ENCODE measurements at regions not wholly inside any gene's neighbourhood (a gene's known extent, or its start where the extent isn't known, plus 50 kb on each side); places are given as distances from the start of the nearest gene placed in this dataset.

DNA sequence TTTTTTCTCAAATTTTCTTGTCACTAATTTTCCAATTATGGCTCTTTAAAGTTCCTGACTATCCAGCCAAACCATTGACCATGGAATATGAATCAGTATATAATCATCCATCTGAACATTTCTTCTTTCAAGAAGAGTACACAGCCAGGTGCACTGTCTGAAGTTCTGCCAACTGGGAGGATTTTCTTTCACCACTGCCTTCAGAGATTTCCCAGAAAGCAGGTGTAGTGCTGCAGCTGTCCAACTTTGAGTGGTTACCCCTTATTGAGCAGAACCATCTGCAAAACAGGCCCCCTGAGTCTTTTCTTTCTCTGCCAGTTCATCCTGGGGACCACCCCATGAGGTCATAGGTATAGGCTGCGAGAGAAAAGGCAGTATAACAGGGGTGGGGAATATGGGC lies 1213.2 kb downstream of the RAPGEF2 start:
- no peaks in the 10 kb centered on the region for H3K27me3 ChIP-seq
- H3K4me1 ChIP-seq: no peaks in the 10 kb centered on the region
- ATAC-seq: no peak
- H3K9me3 ChIP-seq: no peaks in the 10 kb centered on the region
- no peak for TF ChIP-seq EP300 (IDR thresholded peaks at IDR 0.05)
- TF ChIP-seq POLR2AphosphoS5 (IDR thresholded peaks at IDR 0.05): no peak
- TF ChIP-seq POLR2A (IDR thresholded peaks at IDR 0.05): no peak
- TF ChIP-seq CTCF (IDR thresholded peaks at IDR 0.05): no peak
- no peaks in the 10 kb centered on the region for H3K36me3 ChIP-seq
- H3K27ac ChIP-seq: no peak overlapping the region
- no peak overlapping the region for H3K4me3 ChIP-seq
- 50 to 100% methylated on average over 1 of the region's 1 CpG for WGBS, 2 donors (ENCODE audit: low coverage in 1 of 2)

- Histone ChIP-seq H3K27me3 (no peaks in the 10 kb centered on the region), H3K9me3 (no peaks in the 10 kb centered on the region), H3K27ac (no peak overlapping the region), H3K4me3 (no peak overlapping the region), H3K4me1 (no peaks in the 10 kb centered on the region), H3K36me3 (no peaks in the 10 kb centered on the region)
- TF ChIP-seq POLR2A (IDR thresholded peaks at IDR 0.05) (no peak), EP300 (IDR thresholded peaks at IDR 0.05) (no peak), CTCF (IDR thresholded peaks at IDR 0.05) (no peak), POLR2AphosphoS5 (IDR thresholded peaks at IDR 0.05) (no peak)
- WGBS, 2 donors (ENCODE audit: low coverage in 1 of 2): 70 to 72% methylated on average over 6 of the region's 6 CpGs
- ATAC-seq: no peak
Measured at GRCh38 chr4:160318567-160319220, 1215.8 kb downstream of the RAPGEF2 start.

GRCh38 chr4:160319221-160319867 lies 1216.5 kb downstream of the RAPGEF2 start:
- Histone ChIP-seq H3K36me3 (no peaks in the 10 kb centered on the region), H3K27ac (no peak overlapping the region), H3K27me3 (no peaks in the 10 kb centered on the region), H3K4me3 (no peak overlapping the region), H3K9me3 (no peaks in the 10 kb centered on the region), H3K4me1 (no peaks in the 10 kb centered on the region)
- 60 to 73% methylated on average over 2 to 4 of the region's 4 CpGs for WGBS, 2 donors (ENCODE audit: low coverage in 1 of 2)
- TF ChIP-seq EP300 (IDR thresholded peaks at IDR 0.05): no peak
- no peak for ATAC-seq

- Histone ChIP-seq H3K4me3 (no peak overlapping the region), H3K9me3 (no peaks in the 10 kb centered on the region), H3K4me1 (no peaks in the 10 kb centered on the region), H3K36me3 (no peaks in the 10 kb centered on the region), H3K27me3 (no peaks in the 10 kb centered on the region), H3K27ac (no peak overlapping the region)
- whole genome bisulfite sequencing, 2 donors (ENCODE audit: low coverage in 1 of 2): 75 to 100% methylated on average over 1 to 2 of the region's 2 CpGs
- no peak for TF ChIP-seq POLR2A (IDR thresholded peaks at IDR 0.05)
- TF ChIP-seq CTCF (IDR thresholded peaks at IDR 0.05): no peak
- TF ChIP-seq EP300 (IDR thresholded peaks at IDR 0.05): no peak
- no peak for TF ChIP-seq POLR2AphosphoS5 (IDR thresholded peaks at IDR 0.05)
- ATAC-seq: no peak
Measured at GRCh38 chr4:160319868-160320260, 1217.0 kb downstream of the RAPGEF2 start.

GRCh38 chr4:160326110-160326509 lies 1223.2 kb downstream of the RAPGEF2 start:
- ATAC-seq: no peak
- H3K27ac ChIP-seq: no peak overlapping the region
- WGBS, 2 donors (ENCODE audit: low coverage in 1 of 2): 70% methylated on average over 5 of the region's 5 CpGs
- no peaks in the 10 kb centered on the region for H3K27me3 ChIP-seq
- TF ChIP-seq POLR2A (IDR thresholded peaks at IDR 0.05) (no peak), POLR2AphosphoS5 (IDR thresholded peaks at IDR 0.05) (no peak), EP300 (IDR thresholded peaks at IDR 0.05) (no peak), CTCF (IDR thresholded peaks at IDR 0.05) (no peak)
- no peak overlapping the region for H3K4me3 ChIP-seq
- no peaks in the 10 kb centered on the region for H3K4me1 ChIP-seq
- H3K9me3 ChIP-seq: no peaks in the 10 kb centered on the region
- no peaks in the 10 kb centered on the region for H3K36me3 ChIP-seq

All from gastroesophageal sphincter (tissue), 4 donors.